Epithelial cell of esophagus (primary cell): ENCODE measurements at regions not wholly inside any gene's neighbourhood (a gene's known extent, or its start where the extent isn't known, plus 50 kb on each side); places are given as distances from the start of the nearest gene placed in this dataset.

Experiments
- DNase-seq: peaks from one replicate; pipeline ENCODE4 v3.0.0; 2010; ENCODE audit warnings: low read depth
- H3K4me3 ChIP-seq: 2 replicates; pipeline ENCODE4 v1.5.1; 2011; ENCODE audit warnings: mild to moderate bottlenecking, low read length, control low read depth
- TF ChIP-seq, protein P1 (sequence below): IDR thresholded peaks from 2 replicates; pipeline ENCODE4 v1.5.1; 2011; ENCODE audit warnings: low read depth, mild to moderate bottlenecking, low read length, control low read depth, inconsistent platforms; ENCODE audit not compliant: insufficient read depth; ENCODE audit errors: missing control alignments

DNA sequence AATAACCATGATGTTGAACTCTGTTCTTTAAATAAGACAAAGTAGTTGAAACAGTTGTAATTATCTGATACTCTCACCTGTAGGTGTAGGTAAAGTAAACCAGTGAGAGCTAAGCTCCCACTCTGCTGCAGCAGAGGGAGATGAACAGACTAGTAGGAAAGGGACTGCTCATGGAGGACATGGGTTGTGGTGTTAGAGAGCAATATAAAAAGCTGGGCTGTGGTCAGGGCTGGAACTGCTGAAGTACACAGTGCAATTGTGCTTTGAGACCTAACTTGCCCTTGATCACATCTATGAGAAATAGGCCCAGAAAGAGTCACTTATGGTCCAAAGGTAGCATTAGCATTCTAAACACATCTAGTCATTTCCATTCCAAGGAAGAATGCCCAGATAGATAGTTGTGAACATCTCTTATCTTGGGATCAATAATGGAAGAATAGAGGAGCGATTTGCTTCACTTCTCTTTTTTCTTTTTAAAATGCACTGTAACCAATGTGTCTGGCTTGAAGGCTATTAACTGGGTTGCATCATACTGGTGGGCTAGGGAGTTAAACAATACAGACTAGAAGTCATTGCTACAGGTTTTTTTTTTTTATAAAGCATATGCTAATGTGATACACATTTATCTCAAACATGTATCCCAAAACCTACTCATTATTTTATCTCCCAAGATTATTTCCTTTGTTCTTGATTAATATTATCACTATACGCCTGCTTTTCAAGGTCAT is 251.3 kb upstream of the CENPE start:
- TF ChIP-seq, protein P1, sequence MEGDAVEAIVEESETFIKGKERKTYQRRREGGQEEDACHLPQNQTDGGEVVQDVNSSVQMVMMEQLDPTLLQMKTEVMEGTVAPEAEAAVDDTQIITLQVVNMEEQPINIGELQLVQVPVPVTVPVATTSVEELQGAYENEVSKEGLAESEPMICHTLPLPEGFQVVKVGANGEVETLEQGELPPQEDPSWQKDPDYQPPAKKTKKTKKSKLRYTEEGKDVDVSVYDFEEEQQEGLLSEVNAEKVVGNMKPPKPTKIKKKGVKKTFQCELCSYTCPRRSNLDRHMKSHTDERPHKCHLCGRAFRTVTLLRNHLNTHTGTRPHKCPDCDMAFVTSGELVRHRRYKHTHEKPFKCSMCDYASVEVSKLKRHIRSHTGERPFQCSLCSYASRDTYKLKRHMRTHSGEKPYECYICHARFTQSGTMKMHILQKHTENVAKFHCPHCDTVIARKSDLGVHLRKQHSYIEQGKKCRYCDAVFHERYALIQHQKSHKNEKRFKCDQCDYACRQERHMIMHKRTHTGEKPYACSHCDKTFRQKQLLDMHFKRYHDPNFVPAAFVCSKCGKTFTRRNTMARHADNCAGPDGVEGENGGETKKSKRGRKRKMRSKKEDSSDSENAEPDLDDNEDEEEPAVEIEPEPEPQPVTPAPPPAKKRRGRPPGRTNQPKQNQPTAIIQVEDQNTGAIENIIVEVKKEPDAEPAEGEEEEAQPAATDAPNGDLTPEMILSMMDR = no peak
- no peak overlapping the region for H3K4me3 ChIP-seq
- DNase-seq = no peak

DNA sequence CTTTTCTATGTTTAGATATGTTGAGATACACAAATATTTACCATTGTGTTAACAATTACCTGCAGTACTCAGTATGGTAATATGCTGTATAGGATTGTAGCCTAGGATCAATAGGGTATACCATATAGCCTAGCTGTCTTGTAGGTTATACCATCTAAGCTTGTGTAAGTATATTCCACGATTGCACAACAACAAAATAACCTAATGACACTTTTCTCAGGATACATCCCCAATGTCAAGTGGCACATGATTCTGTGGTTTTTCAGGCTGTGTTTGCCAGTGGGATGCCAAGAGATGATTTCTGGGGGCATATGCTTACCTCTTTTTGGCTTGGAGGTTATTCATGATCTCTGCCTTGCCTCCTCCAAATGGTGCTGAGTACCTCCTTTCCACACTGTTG is 247.2 kb upstream of the CENPE start:
- DNase-seq = no peak
- TF ChIP-seq, protein P1 = no peak
- no peak overlapping the region for H3K4me3 ChIP-seq

DNA sequence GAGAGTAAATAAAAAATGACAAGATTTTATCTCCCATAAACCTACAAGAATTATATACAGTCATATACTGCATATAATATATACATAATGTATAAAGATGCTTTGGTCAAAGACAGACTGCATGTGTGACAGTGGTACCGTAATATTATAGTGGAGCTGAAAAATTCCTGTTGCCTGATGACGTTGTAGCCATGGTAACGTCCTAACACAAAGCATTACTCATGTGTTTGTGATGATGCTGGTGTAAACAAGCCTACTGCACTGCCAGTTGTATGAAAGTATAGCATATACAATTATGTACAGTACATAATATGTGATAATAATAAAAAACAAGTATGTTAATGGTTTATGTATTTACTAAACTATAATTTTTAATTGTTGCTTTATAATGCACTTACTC is 245.2 kb upstream of the CENPE start:
- H3K4me3 ChIP-seq = no peak overlapping the region
- peak; percentile 77 for DNase-seq
- TF ChIP-seq, protein P1 = no peak

DNA sequence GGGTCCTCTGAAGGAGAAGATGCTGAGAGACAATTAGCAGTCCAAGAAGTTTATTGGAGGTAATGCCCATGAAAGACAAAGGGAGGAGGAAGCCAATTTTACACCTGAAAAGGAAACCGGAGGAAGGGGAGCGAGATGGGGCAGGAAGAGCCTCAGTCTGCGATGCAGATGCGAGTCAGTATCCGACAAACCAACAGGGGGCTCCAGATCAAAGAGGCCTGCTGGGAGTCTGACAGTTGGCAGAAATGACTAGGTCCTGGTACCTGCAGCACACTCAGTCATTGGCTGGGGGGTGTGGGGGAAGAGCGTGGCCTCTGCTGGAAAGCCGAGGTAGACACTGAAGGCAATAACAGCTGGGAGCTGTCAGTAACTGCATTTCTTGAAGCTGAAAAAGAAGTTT is 231.1 kb upstream of the CENPE start:
- no peak for DNase-seq
- TF ChIP-seq, protein P1 = no peak
- no peak overlapping the region for H3K4me3 ChIP-seq

DNA sequence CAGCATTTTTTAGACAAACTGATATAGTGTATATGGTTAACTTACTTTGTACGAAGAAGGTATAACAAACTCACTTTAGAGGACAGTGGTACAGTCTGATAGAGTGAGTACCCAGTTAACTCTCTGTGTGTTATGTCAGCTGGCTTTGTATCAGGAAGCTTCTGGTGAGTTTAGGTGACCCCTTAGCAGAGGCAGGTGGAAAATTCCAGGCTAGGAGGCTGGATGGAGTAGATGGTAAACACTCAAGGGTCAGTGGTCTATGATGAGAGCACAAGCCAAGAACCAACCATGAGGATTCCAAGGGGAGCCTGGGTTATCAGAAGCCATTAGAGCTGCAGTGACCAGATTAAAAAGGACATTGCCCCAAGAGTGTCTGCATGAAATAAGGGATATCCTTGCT is 227.3 kb upstream of the CENPE start:
- peak overlapping the region; percentile 30 for H3K4me3 ChIP-seq
- TF ChIP-seq, protein P1 = no peak
- DNase-seq = no peak

DNA sequence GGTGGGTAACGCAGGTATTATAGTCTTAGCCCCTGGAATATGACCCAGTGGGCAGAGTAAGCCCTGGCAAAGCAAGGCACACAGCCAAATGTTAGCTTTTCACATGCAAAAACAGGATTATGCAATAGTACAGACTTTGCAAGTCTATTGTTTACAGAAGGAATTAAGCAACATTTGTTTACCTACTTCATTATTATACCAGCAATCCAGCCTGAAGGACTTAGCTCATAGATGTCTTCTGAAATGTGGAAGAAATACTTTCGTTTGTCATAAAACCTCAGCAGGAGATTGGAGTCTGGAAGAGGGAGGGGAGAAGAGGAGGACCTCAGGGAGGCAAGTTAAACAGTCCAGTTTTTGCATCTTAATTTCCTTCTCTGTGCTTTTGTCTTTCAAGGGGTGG is 226.7 kb upstream of the CENPE start:
- H3K4me3 ChIP-seq = peak overlapping the region; percentile 30
- peak; percentile 87 for DNase-seq
- TF ChIP-seq, protein P1 = no peak

DNA sequence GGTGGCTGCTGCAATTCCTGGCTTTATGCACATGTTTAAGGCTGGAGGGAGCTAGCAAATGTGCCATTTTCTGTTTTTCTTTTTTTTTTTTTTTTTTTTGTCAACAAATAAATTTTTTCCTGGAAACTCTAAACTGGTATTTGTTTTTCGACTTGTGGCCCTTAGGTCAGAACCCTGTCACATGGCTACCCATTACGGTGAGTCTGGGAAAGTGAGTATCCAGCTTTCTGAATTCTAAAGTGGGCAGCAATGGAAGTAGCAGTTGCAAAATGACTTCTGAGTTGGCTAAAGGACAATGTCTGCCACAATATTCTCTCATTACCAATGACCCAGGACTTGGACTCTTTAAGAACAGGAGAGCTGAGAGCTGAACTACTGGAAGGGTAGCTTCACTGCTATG is 225.1 kb upstream of the CENPE start:
- no peak overlapping the region for H3K4me3 ChIP-seq
- TF ChIP-seq, protein P1 = no peak
- DNase-seq = no peak
